Activated naive CD4-positive, alpha-beta T cell treated with anti-CD3 and anti-CD28 coated beads, Interleukin-2, amount 50 U/mL, for 24 hours (primary cell): ENCODE measurements at regions not wholly inside any gene's neighbourhood (a gene's known extent, or its start where the extent isn't known, plus 50 kb on each side); places are given as distances from the start of the nearest gene placed in this dataset.
A peak's percentile ranks its signal among the peaks of the same experiment; 100 is the strongest.
"Not testable (repeated sequence)": the region's sequence is repeated elsewhere in the genome, so short reads cannot be mapped to it uniquely, and the experiment has no call there.

ENCODE experiments used
- H3K27ac Mint-ChIP-seq: one replicate; pipeline ENCODE4 v1.8.0; 2021; ENCODE audit warnings: mild to moderate bottlenecking, mixed read lengths
- H3K27me3 Mint-ChIP-seq: one replicate; pipeline ENCODE4 v1.8.0; 2021; ENCODE audit warnings: mixed read lengths
- H3K36me3 Mint-ChIP-seq: one replicate; pipeline ENCODE4 v1.8.0; 2021; ENCODE audit warnings: mixed read lengths
- H3K4me1 Mint-ChIP-seq: one replicate; pipeline ENCODE4 v1.8.0; 2021; ENCODE audit warnings: mixed read lengths
- H3K4me3 Mint-ChIP-seq: one replicate; pipeline ENCODE4 v1.8.0; 2021; ENCODE audit warnings: mild to moderate bottlenecking, mixed read lengths
- H3K9me3 Mint-ChIP-seq: one replicate; pipeline ENCODE4 v1.8.0; 2021; ENCODE audit warnings: mixed read lengths

GRCh38 chr1:234911787-234912186 lies 216.8 kb downstream of the TOMM20 start:
- Mint-ChIP-seq H3K9me3 (no peaks in the 10 kb centered on the region), H3K36me3 (no peaks in the 10 kb centered on the region), H3K4me3 (no peak overlapping the region), H3K4me1 (peaks cover 29% of the 10 kb centered on the region), H3K27me3 (no peaks in the 10 kb centered on the region), H3K27ac (no peak overlapping the region)

GRCh38 chr1:234911136-234911535 lies 217.5 kb downstream of the TOMM20 start:
- H3K36me3 Mint-ChIP-seq, H3K27ac Mint-ChIP-seq: not testable (repeated sequence)
- peaks cover 29% of the 10 kb centered on the region for H3K4me1 Mint-ChIP-seq

GRCh38 chr1:234909851-234910250 lies 218.8 kb downstream of the TOMM20 start:
- H3K27ac Mint-ChIP-seq, result no peak overlapping the region
- no peak overlapping the region for H3K4me3 Mint-ChIP-seq
- H3K4me1 Mint-ChIP-seq, result peaks cover 29% of the 10 kb centered on the region
- no peaks in the 10 kb centered on the region for H3K27me3 Mint-ChIP-seq
- H3K9me3 Mint-ChIP-seq, result no peaks in the 10 kb centered on the region
- no peaks in the 10 kb centered on the region for H3K36me3 Mint-ChIP-seq

More at GRCh38 chr1:234911136-234911535, 217.5 kb downstream of the TOMM20 start:
- H3K9me3 Mint-ChIP-seq, H3K27me3 Mint-ChIP-seq, H3K4me3 Mint-ChIP-seq: not testable (repeated sequence)

GRCh38 chr1:234909307-234909810 lies 219.3 kb downstream of the TOMM20 start:
- H3K9me3 Mint-ChIP-seq, result no peaks in the 10 kb centered on the region
- H3K36me3 Mint-ChIP-seq, result no peaks in the 10 kb centered on the region
- H3K27ac Mint-ChIP-seq, result peak overlapping the region; percentile 15
- H3K27me3 Mint-ChIP-seq, result no peaks in the 10 kb centered on the region
- H3K4me3 Mint-ChIP-seq, result no peak overlapping the region
- peaks cover 29% of the 10 kb centered on the region for H3K4me1 Mint-ChIP-seq

- Mint-ChIP-seq H3K27me3 (no peaks in the 10 kb centered on the region), H3K27ac (no peak overlapping the region), H3K4me1 (peaks cover 27% of the 10 kb centered on the region), H3K4me3 (no peak overlapping the region), H3K9me3 (no peaks in the 10 kb centered on the region), H3K36me3 (no peaks in the 10 kb centered on the region)
Observed at GRCh38 chr1:234908571-234908970, 220.1 kb downstream of the TOMM20 start.

GRCh38 chr1:234907940-234908405 lies 220.7 kb downstream of the TOMM20 start:
- no peaks in the 10 kb centered on the region for H3K36me3 Mint-ChIP-seq
- no peak overlapping the region for H3K4me3 Mint-ChIP-seq
- H3K27ac Mint-ChIP-seq, result no peak overlapping the region

GRCh38 chr1:234907208-234907939 lies 221.3 kb downstream of the TOMM20 start:
- H3K4me3 Mint-ChIP-seq, result no peak overlapping the region
- no peaks in the 10 kb centered on the region for H3K27me3 Mint-ChIP-seq
- no peak overlapping the region for H3K27ac Mint-ChIP-seq
- no peaks in the 10 kb centered on the region for H3K9me3 Mint-ChIP-seq
- H3K36me3 Mint-ChIP-seq, result no peaks in the 10 kb centered on the region
- H3K4me1 Mint-ChIP-seq, result peaks cover 16% of the 10 kb centered on the region

More at GRCh38 chr1:234907940-234908405, 220.7 kb downstream of the TOMM20 start:
- Mint-ChIP-seq H3K27me3 (no peaks in the 10 kb centered on the region), H3K9me3 (no peaks in the 10 kb centered on the region), H3K4me1 (peaks cover 21% of the 10 kb centered on the region)

- H3K4me3 Mint-ChIP-seq, result no peak overlapping the region
- peaks cover 9% of the 10 kb centered on the region for H3K4me1 Mint-ChIP-seq
- H3K27ac Mint-ChIP-seq, result no peak overlapping the region
- H3K9me3 Mint-ChIP-seq, result no peaks in the 10 kb centered on the region
- H3K36me3 Mint-ChIP-seq, result no peaks in the 10 kb centered on the region
- H3K27me3 Mint-ChIP-seq, result no peaks in the 10 kb centered on the region
Observed at GRCh38 chr1:234906654-234907053, 222.0 kb downstream of the TOMM20 start.

GRCh38 chr1:234902774-234903547 lies 225.7 kb downstream of the TOMM20 start:
- no peaks in the 10 kb centered on the region for H3K36me3 Mint-ChIP-seq
- H3K4me3 Mint-ChIP-seq, result no peak overlapping the region
- no peaks in the 10 kb centered on the region for H3K4me1 Mint-ChIP-seq
- H3K27ac Mint-ChIP-seq, result no peak overlapping the region
- no peaks in the 10 kb centered on the region for H3K27me3 Mint-ChIP-seq
- H3K9me3 Mint-ChIP-seq, result no peaks in the 10 kb centered on the region

- Mint-ChIP-seq H3K9me3 (no peaks in the 10 kb centered on the region), H3K4me1 (peaks cover 5% of the 10 kb centered on the region), H3K27ac (no peak overlapping the region), H3K4me3 (no peak overlapping the region), H3K36me3 (no peaks in the 10 kb centered on the region), H3K27me3 (no peaks in the 10 kb centered on the region)
Observed at GRCh38 chr1:234901491-234902049, 227.1 kb downstream of the TOMM20 start.

- H3K4me1 Mint-ChIP-seq, result peaks cover 5% of the 10 kb centered on the region
- no peaks in the 10 kb centered on the region for H3K36me3 Mint-ChIP-seq
- no peaks in the 10 kb centered on the region for H3K9me3 Mint-ChIP-seq
- H3K27me3 Mint-ChIP-seq, result no peaks in the 10 kb centered on the region
- H3K27ac Mint-ChIP-seq, result no peak overlapping the region
- H3K4me3 Mint-ChIP-seq, result no peak overlapping the region
Observed at GRCh38 chr1:234900595-234900994, 228.0 kb downstream of the TOMM20 start.

- H3K27ac Mint-ChIP-seq, result no peak overlapping the region
- H3K36me3 Mint-ChIP-seq, result no peaks in the 10 kb centered on the region
- H3K4me1 Mint-ChIP-seq, result peaks cover 10% of the 10 kb centered on the region
- H3K9me3 Mint-ChIP-seq, result no peaks in the 10 kb centered on the region
- H3K27me3 Mint-ChIP-seq, result no peaks in the 10 kb centered on the region
- no peak overlapping the region for H3K4me3 Mint-ChIP-seq
Observed at GRCh38 chr1:234899730-234900072, 228.9 kb downstream of the TOMM20 start.

- no peaks in the 10 kb centered on the region for H3K27me3 Mint-ChIP-seq
- no peak overlapping the region for H3K4me3 Mint-ChIP-seq
- H3K4me1 Mint-ChIP-seq, result peaks cover 16% of the 10 kb centered on the region
- H3K9me3 Mint-ChIP-seq, result no peaks in the 10 kb centered on the region
- no peaks in the 10 kb centered on the region for H3K36me3 Mint-ChIP-seq
- no peak overlapping the region for H3K27ac Mint-ChIP-seq
Observed at GRCh38 chr1:234899041-234899729, 229.5 kb downstream of the TOMM20 start.

GRCh38 chr1:234898455-234899033 lies 230.1 kb downstream of the TOMM20 start:
- Mint-ChIP-seq H3K27ac (peak overlapping the region; percentile 10), H3K4me1 (peaks cover 21% of the 10 kb centered on the region), H3K36me3 (no peaks in the 10 kb centered on the region), H3K4me3 (no peak overlapping the region), H3K9me3 (no peaks in the 10 kb centered on the region), H3K27me3 (no peaks in the 10 kb centered on the region)

GRCh38 chr1:234897754-234898454 lies 230.7 kb downstream of the TOMM20 start:
- H3K36me3 Mint-ChIP-seq, result no peaks in the 10 kb centered on the region
- no peaks in the 10 kb centered on the region for H3K9me3 Mint-ChIP-seq
- no peaks in the 10 kb centered on the region for H3K27me3 Mint-ChIP-seq
- H3K4me3 Mint-ChIP-seq, result no peak overlapping the region
- peak overlapping the region; percentile 10 for H3K27ac Mint-ChIP-seq
- peaks cover 25% of the 10 kb centered on the region for H3K4me1 Mint-ChIP-seq
